ENCODE measurements at regions not wholly inside any gene's neighbourhood (a gene's known extent, or its start where the extent isn't known, plus 50 kb on each side); places are given as distances from the start of the nearest gene placed in this dataset.

GRCh38 chr20:54848984-54849538 lies 373.7 kb downstream of the DOK5 start:
- TF ChIP-seq POLR2A (IDR thresholded peaks at IDR 0.05; ENCODE audit: extremely low read depth, insufficient read length) (no peak), MYC (IDR thresholded peaks at IDR 0.05; ENCODE audit: low read depth, low read length) (no peak)
- TF ChIP-seq, protein P1, sequence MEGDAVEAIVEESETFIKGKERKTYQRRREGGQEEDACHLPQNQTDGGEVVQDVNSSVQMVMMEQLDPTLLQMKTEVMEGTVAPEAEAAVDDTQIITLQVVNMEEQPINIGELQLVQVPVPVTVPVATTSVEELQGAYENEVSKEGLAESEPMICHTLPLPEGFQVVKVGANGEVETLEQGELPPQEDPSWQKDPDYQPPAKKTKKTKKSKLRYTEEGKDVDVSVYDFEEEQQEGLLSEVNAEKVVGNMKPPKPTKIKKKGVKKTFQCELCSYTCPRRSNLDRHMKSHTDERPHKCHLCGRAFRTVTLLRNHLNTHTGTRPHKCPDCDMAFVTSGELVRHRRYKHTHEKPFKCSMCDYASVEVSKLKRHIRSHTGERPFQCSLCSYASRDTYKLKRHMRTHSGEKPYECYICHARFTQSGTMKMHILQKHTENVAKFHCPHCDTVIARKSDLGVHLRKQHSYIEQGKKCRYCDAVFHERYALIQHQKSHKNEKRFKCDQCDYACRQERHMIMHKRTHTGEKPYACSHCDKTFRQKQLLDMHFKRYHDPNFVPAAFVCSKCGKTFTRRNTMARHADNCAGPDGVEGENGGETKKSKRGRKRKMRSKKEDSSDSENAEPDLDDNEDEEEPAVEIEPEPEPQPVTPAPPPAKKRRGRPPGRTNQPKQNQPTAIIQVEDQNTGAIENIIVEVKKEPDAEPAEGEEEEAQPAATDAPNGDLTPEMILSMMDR (IDR thresholded peaks at IDR 0.05; ENCODE audit: low read depth, low read length): no peak
- TF ChIP-seq, protein P2, sequence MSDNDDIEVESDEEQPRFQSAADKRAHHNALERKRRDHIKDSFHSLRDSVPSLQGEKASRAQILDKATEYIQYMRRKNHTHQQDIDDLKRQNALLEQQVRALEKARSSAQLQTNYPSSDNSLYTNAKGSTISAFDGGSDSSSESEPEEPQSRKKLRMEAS (IDR thresholded peaks at IDR 0.05; ENCODE audit: low read depth, low read length): no peak
- DNase-seq (ENCODE audit: low read depth): no peak
- H3K4me3 ChIP-seq (ENCODE audit: low read depth, low read length): no peak overlapping the region

GRCh38 chr20:54848262-54848661 lies 372.9 kb downstream of the DOK5 start:
- H3K4me3 ChIP-seq (ENCODE audit: low read depth, low read length): no peak overlapping the region
- TF ChIP-seq POLR2A (IDR thresholded peaks at IDR 0.05; ENCODE audit: extremely low read depth, insufficient read length) (no peak), MYC (IDR thresholded peaks at IDR 0.05; ENCODE audit: low read depth, low read length) (no peak)
- TF ChIP-seq, protein P2 (IDR thresholded peaks at IDR 0.05; ENCODE audit: low read depth, low read length): no peak
- TF ChIP-seq, protein P1 (IDR thresholded peaks at IDR 0.05; ENCODE audit: low read depth, low read length): no peak
- DNase-seq (ENCODE audit: low read depth): no peak

- no peak overlapping the region for H3K4me3 ChIP-seq (ENCODE audit: low read depth, low read length)
- TF ChIP-seq POLR2A (IDR thresholded peaks at IDR 0.05; ENCODE audit: extremely low read depth, insufficient read length) (no peak), MYC (IDR thresholded peaks at IDR 0.05; ENCODE audit: low read depth, low read length) (no peak)
- TF ChIP-seq, protein P1 (IDR thresholded peaks at IDR 0.05; ENCODE audit: low read depth, low read length): no peak
- DNase-seq (ENCODE audit: low read depth): no peak
These were observed 371.6 kb downstream of the DOK5 start for GRCh38 chr20:54846948-54847347.

DNA sequence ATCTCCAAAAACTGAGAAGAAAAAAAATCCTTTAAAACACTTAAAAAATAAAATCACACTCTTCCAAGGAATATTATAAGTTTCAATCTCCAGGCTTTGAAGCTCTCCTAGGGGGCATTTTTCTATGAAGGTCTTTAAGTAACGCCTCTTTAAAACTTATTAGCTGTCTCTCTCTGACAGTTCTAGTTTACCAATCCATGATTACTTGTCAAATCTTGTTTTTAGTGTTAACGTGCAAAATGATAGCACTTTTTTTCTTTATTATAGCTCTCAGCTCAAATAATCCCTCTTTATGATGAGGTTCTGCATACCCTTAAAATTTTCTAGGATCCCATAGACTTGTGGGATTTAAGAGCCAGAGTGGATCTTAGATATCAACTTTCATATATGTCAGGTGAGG lies 369.0 kb downstream of the DOK5 start:
- TF ChIP-seq POLR2A (IDR thresholded peaks at IDR 0.05; ENCODE audit: extremely low read depth, insufficient read length): no peak
- no peak for TF ChIP-seq MYC (IDR thresholded peaks at IDR 0.05; ENCODE audit: low read depth, low read length)
- TF ChIP-seq, protein P2 (IDR thresholded peaks at IDR 0.05; ENCODE audit: low read depth, low read length): no peak
- TF ChIP-seq, protein P1 (IDR thresholded peaks at IDR 0.05; ENCODE audit: low read depth, low read length): no peak
- H3K4me3 ChIP-seq (ENCODE audit: low read depth, low read length): no peak overlapping the region
- no peak for DNase-seq (ENCODE audit: low read depth)

- DNase-seq (ENCODE audit: low read depth): no peak
- no peak overlapping the region for H3K4me3 ChIP-seq (ENCODE audit: low read depth, low read length)
- TF ChIP-seq, protein P1 (IDR thresholded peaks at IDR 0.05; ENCODE audit: low read depth, low read length): no peak
- no peak for TF ChIP-seq MYC (IDR thresholded peaks at IDR 0.05; ENCODE audit: low read depth, low read length)
- TF ChIP-seq POLR2A (IDR thresholded peaks at IDR 0.05; ENCODE audit: extremely low read depth, insufficient read length): no peak
- TF ChIP-seq, protein P2 (IDR thresholded peaks at IDR 0.05; ENCODE audit: low read depth, low read length): no peak
These were observed 368.5 kb downstream of the DOK5 start for GRCh38 chr20:54843865-54844264.

GRCh38 chr20:54843431-54843830 lies 368.0 kb downstream of the DOK5 start:
- DNase-seq (ENCODE audit: low read depth): no peak
- no peak overlapping the region for H3K4me3 ChIP-seq (ENCODE audit: low read depth, low read length)
- TF ChIP-seq, protein P2 (IDR thresholded peaks at IDR 0.05; ENCODE audit: low read depth, low read length): no peak
- TF ChIP-seq, protein P1 (IDR thresholded peaks at IDR 0.05; ENCODE audit: low read depth, low read length): no peak
- TF ChIP-seq POLR2A (IDR thresholded peaks at IDR 0.05; ENCODE audit: extremely low read depth, insufficient read length) (no peak), MYC (IDR thresholded peaks at IDR 0.05; ENCODE audit: low read depth, low read length) (no peak)
